Peyer's patch (tissue), 4 donors: ENCODE measurements at regions not wholly inside any gene's neighbourhood (a gene's known extent, or its start where the extent isn't known, plus 50 kb on each side); places are given as distances from the start of the nearest gene placed in this dataset.

Experiments used
- CTCF ChIP-seq, 6 experiments: fragments of 450-650 bp in 4 of 6; fragments of 200-600 bp in 2 of 6; sonication (generic) in 1 of 6; IDR thresholded peaks; one replicate each; pipeline ENCODE4 v1.5.1; 2017 to 2019; ENCODE audit warnings: antibody characterized with exemption in 6 of 6, mild to moderate bottlenecking in 3 of 6, moderate library complexity in 1 of 6
- POLR2A ChIP-seq, 2 donors: fragments of 450-650 bp; IDR thresholded peaks; one replicate each; pipeline ENCODE4 v1.5.1; 2017; ENCODE audit warnings: antibody characterized with exemption in 2 of 2, mild to moderate bottlenecking in 2 of 2, moderate library complexity in 2 of 2

DNA sequence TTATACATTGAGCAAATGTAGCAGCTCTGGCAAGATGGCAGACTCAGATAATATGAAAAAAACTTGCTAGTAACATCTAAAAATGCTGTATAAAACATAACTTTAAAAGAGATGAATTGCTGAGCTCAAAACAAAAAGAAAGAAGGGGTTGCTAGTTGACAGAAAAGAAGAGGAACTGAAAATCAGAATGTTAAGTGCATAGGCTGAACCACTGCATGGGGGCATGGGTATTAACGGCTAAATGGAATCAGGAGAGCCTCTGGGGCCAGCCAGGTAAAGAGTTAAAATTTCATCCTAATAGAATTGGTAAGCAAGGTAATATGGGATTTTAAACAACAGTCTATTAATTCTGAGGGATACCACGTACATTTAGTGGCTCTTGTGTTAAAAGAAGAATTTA, 146.8 kb downstream of the SMC2 start:
- TF ChIP-seq CTCF (IDR thresholded peaks at IDR 0.05) (no peak), POLR2A (IDR thresholded peaks at IDR 0.05) (no peak)
